HG02852 (cell line): ENCODE measurements at regions not wholly inside any gene's neighbourhood (a gene's known extent, or its start where the extent isn't known, plus 50 kb on each side); places are given as distances from the start of the nearest gene placed in this dataset.

ENCODE experiments used
- ATAC-seq: cut with Tn5 transposase; IDR thresholded peaks from one replicate; pipeline ENCODE4 v1.9.1; 2021; ENCODE audit warnings: mild to moderate bottlenecking, moderate library complexity; ENCODE audit not compliant: unreplicated experiment

- no peak for ATAC-seq
These were observed 2204.3 kb downstream of the MRPL39 start for GRCh38 chr21:23402929-23403520.

GRCh38 chr21:23401278-23401677 is 2206.0 kb downstream of the MRPL39 start:
- ATAC-seq = no peak

GRCh38 chr21:23398726-23399125 is 2208.6 kb downstream of the MRPL39 start:
- no peak for ATAC-seq

GRCh38 chr21:23394458-23394857 is 2212.8 kb downstream of the MRPL39 start:
- no peak for ATAC-seq

GRCh38 chr21:23384679-23385078 is 2222.6 kb downstream of the MRPL39 start:
- ATAC-seq = no peak

- no peak for ATAC-seq
These were observed 2233.1 kb downstream of the MRPL39 start for GRCh38 chr21:23374155-23374554.

- no peak for ATAC-seq
These were observed 2250.4 kb downstream of the MRPL39 start for GRCh38 chr21:23356905-23357304.

GRCh38 chr21:23316190-23316589 is 2291.1 kb downstream of the MRPL39 start:
- ATAC-seq = no peak

GRCh38 chr21:23308741-23309140 is 2298.5 kb downstream of the MRPL39 start:
- ATAC-seq = no peak

GRCh38 chr21:23307065-23307464 is 2300.2 kb downstream of the MRPL39 start:
- no peak for ATAC-seq

- ATAC-seq = no peak
These were observed 2294.1 kb downstream of the NCAM2 start for GRCh38 chr21:23292292-23292691.

GRCh38 chr21:23281917-23282316 is 2283.7 kb downstream of the NCAM2 start:
- no peak for ATAC-seq

- ATAC-seq = no peak
These were observed 2251.6 kb downstream of the NCAM2 start for GRCh38 chr21:23249760-23250159.

- no peak for ATAC-seq
These were observed 2249.1 kb downstream of the NCAM2 start for GRCh38 chr21:23247334-23247733.

GRCh38 chr21:23245255-23245654 is 2247.0 kb downstream of the NCAM2 start:
- no peak for ATAC-seq

- ATAC-seq = no peak
These were observed 2225.7 kb downstream of the NCAM2 start for GRCh38 chr21:23223882-23224281.

- ATAC-seq = no peak
These were observed 2220.5 kb downstream of the NCAM2 start for GRCh38 chr21:23218667-23219066.

- no peak for ATAC-seq
These were observed 2219.4 kb downstream of the NCAM2 start for GRCh38 chr21:23217597-23217996.

- ATAC-seq = no peak
These were observed 2217.1 kb downstream of the NCAM2 start for GRCh38 chr21:23215261-23215660.
